ENCODE measurements at regions not wholly inside any gene's neighbourhood (a gene's known extent, or its start where the extent isn't known, plus 50 kb on each side); places are given as distances from the start of the nearest gene placed in this dataset.

- TF ChIP-seq, protein P1, sequence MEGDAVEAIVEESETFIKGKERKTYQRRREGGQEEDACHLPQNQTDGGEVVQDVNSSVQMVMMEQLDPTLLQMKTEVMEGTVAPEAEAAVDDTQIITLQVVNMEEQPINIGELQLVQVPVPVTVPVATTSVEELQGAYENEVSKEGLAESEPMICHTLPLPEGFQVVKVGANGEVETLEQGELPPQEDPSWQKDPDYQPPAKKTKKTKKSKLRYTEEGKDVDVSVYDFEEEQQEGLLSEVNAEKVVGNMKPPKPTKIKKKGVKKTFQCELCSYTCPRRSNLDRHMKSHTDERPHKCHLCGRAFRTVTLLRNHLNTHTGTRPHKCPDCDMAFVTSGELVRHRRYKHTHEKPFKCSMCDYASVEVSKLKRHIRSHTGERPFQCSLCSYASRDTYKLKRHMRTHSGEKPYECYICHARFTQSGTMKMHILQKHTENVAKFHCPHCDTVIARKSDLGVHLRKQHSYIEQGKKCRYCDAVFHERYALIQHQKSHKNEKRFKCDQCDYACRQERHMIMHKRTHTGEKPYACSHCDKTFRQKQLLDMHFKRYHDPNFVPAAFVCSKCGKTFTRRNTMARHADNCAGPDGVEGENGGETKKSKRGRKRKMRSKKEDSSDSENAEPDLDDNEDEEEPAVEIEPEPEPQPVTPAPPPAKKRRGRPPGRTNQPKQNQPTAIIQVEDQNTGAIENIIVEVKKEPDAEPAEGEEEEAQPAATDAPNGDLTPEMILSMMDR (IDR thresholded peaks at IDR 0.05 in 8 of 11, conservative IDR thresholded peaks at IDR 0.05 in 3 of 11): no peak
- no peak for TF ChIP-seq POLR2A (IDR thresholded peaks at IDR 0.05)
Observed at GRCh38 chr13:97134364-97135095, 87.6 kb upstream of the MBNL2 start.

Data from spleen (tissue), 7 donors.